ENCODE measurements at regions not wholly inside any gene's neighbourhood (a gene's known extent, or its start where the extent isn't known, plus 50 kb on each side); places are given as distances from the start of the nearest gene placed in this dataset.
A peak's percentile ranks its signal among the peaks of the same experiment; 100 is the strongest.

GRCh38 chr11:114758627-114759026 is 80.3 kb downstream of the NXPE2 start:
- intact Hi-C loops (cut with micrococcal nuclease) = no loop called here
- ATAC-seq (no peak), DNase-seq (no peak)

- peak; percentile 73 for DNase-seq
- peak; percentile 86 for ATAC-seq
- intact Hi-C loops (cut with micrococcal nuclease) = loop anchor here (5.0 kb wide), 1 partner anchor 420 kb away; no protein-coding TSS in a partner anchor
These were observed 84.1 kb downstream of the NXPE2 start for GRCh38 chr11:114762408-114762807.

- no peak for DNase-seq
- intact Hi-C loops (cut with micrococcal nuclease) = loop anchor here (5.0 kb wide), 1 partner anchor 422 kb away; no protein-coding TSS in a partner anchor
- no peak for ATAC-seq
These were observed 86.2 kb downstream of the NXPE2 start for GRCh38 chr11:114764563-114764962.

GRCh38 chr11:114771172-114771571 is 92.8 kb downstream of the NXPE2 start:
- ATAC-seq = no peak
- intact Hi-C loops (cut with micrococcal nuclease) = no loop called here
- no peak for DNase-seq

- ATAC-seq (no peak), DNase-seq (no peak)
- intact Hi-C loops (cut with micrococcal nuclease) = no loop called here
These were observed 95.4 kb downstream of the NXPE2 start for GRCh38 chr11:114773541-114774338.

- ATAC-seq (peak; percentile 83), DNase-seq (peak; percentile 52)
- intact Hi-C loops (cut with micrococcal nuclease) = no loop called here
These were observed 96.5 kb downstream of the NXPE2 start for GRCh38 chr11:114774599-114775361.

GRCh38 chr11:114775875-114776621 is 97.7 kb downstream of the NXPE2 start:
- intact Hi-C loops (cut with micrococcal nuclease) = no loop called here
- peak; percentile 75 for ATAC-seq
- DNase-seq = peak; percentile 31

GRCh38 chr11:114776956-114777355 is 98.6 kb downstream of the NXPE2 start:
- intact Hi-C loops (cut with micrococcal nuclease) = no loop called here
- ATAC-seq (no peak), DNase-seq (no peak)

GRCh38 chr11:114779189-114779588 is 100.9 kb downstream of the NXPE2 start:
- no peak for ATAC-seq
- DNase-seq = no peak
- intact Hi-C loops (cut with micrococcal nuclease) = no loop called here

- DNase-seq (no peak), ATAC-seq (no peak)
- intact Hi-C loops (cut with micrococcal nuclease) = no loop called here
These were observed 104.5 kb downstream of the NXPE2 start for GRCh38 chr11:114782650-114783310.

GRCh38 chr11:114783805-114784204 is 105.5 kb downstream of the NXPE2 start:
- DNase-seq = no peak
- intact Hi-C loops (cut with micrococcal nuclease) = no loop called here

GRCh38 chr11:114784216-114784615 is 105.9 kb downstream of the NXPE2 start:
- ATAC-seq (no peak), DNase-seq (no peak)
- intact Hi-C loops (cut with micrococcal nuclease) = no loop called here

More at GRCh38 chr11:114783805-114784204, 105.5 kb downstream of the NXPE2 start:
- ATAC-seq = peak; percentile 23

- intact Hi-C loops (cut with micrococcal nuclease) = no loop called here
- ATAC-seq (no peak), DNase-seq (no peak)
These were observed 106.6 kb downstream of the NXPE2 start for GRCh38 chr11:114784891-114785290.

- DNase-seq (no peak), ATAC-seq (no peak)
- intact Hi-C loops (cut with micrococcal nuclease) = no loop called here
These were observed 107.5 kb downstream of the NXPE2 start for GRCh38 chr11:114785820-114786219.

- intact Hi-C loops (cut with micrococcal nuclease) = no loop called here
- ATAC-seq = no peak
- DNase-seq = no peak
These were observed 108.8 kb downstream of the NXPE2 start for GRCh38 chr11:114787126-114787525.

GRCh38 chr11:114790910-114791309 is 112.6 kb downstream of the NXPE2 start:
- no peak for ATAC-seq
- intact Hi-C loops (cut with micrococcal nuclease) = no loop called here
- DNase-seq = no peak

- no peak for ATAC-seq
- intact Hi-C loops (cut with micrococcal nuclease) = no loop called here
These were observed 115.8 kb downstream of the NXPE2 start for GRCh38 chr11:114794048-114794684.

GRCh38 chr11:114796954-114797721 is 118.8 kb downstream of the NXPE2 start:
- intact Hi-C loops (cut with micrococcal nuclease) = no loop called here
- DNase-seq (no peak), ATAC-seq (peak; percentile 95)

More at GRCh38 chr11:114794048-114794684, 115.8 kb downstream of the NXPE2 start:
- no peak for DNase-seq
